CD14-positive monocyte (primary cell): ENCODE measurements at regions not wholly inside any gene's neighbourhood (a gene's known extent, or its start where the extent isn't known, plus 50 kb on each side); places are given as distances from the start of the nearest gene placed in this dataset.
"Not testable (repeated sequence)": the region's sequence is repeated elsewhere in the genome, so short reads cannot be mapped to it uniquely, and the experiment has no call there.

Experiments used
- DNase-seq, 3 donors: peaks; one replicate each; pipeline ENCODE4 v3.0.0-alpha.2; 2011 to 2022
- H2AFZ ChIP-seq: 2 replicates; pipeline ENCODE4 v1.6.0; 2012; ENCODE audit warnings: mild to moderate bottlenecking, low read depth, low read length, inconsistent platforms; ENCODE audit not compliant: insufficient read depth, poor library complexity, severe bottlenecking
- H3K27ac ChIP-seq, 2 donors: 1 replicate in 1 of 2; 2 replicates in 1 of 2; pipeline ENCODE4 v1.5.1; 2012 to 2013; ENCODE audit warnings: low read length in 2 of 2, control low read depth in 1 of 2, inconsistent platforms in 1 of 2, low read depth in 1 of 2, mild to moderate bottlenecking in 1 of 2
- H3K27me3 ChIP-seq, 2 donors: one replicate each; pipeline versions ENCODE4 v1.6.0 to v1.6.1; 2011 to 2013; ENCODE audit warnings: low read length in 2 of 2; ENCODE audit not compliant: control insufficient read depth in 2 of 2, insufficient read depth in 2 of 2
- H3K36me3 ChIP-seq, 2 donors: replicated peaks in 1 of 2; 1 replicate in 1 of 2; 2 replicates in 1 of 2; pipeline versions ENCODE4 v1.5.1 to v1.6.1; 2012 to 2013; ENCODE audit warnings: low read length in 2 of 2, control low read depth in 1 of 2, inconsistent platforms in 1 of 2, mild to moderate bottlenecking in 1 of 2; ENCODE audit not compliant: insufficient read depth in 2 of 2, control insufficient read depth in 1 of 2
- H3K4me1 ChIP-seq, 2 donors: 1 replicate in 1 of 2; 2 replicates in 1 of 2; pipeline versions ENCODE4 v1.5.1 to v1.6.1; 2012 to 2013; ENCODE audit warnings: low read length in 2 of 2, control low read depth in 1 of 2, inconsistent platforms in 1 of 2, mild to moderate bottlenecking in 1 of 2, moderate library complexity in 1 of 2; ENCODE audit not compliant: insufficient read depth in 2 of 2, control insufficient read depth in 1 of 2
- H3K4me2 ChIP-seq: replicated peaks from 2 replicates; pipeline ENCODE3; 2012; ENCODE audit warnings: low read length, moderate library complexity, mild to moderate bottlenecking; ENCODE audit not compliant: poor library complexity, severe bottlenecking; ENCODE audit errors: extremely low read depth
- H3K4me3 ChIP-seq, 3 experiments: fragments of 200-600 bp in 1 of 3; sonication (generic) in 1 of 3; replicated peaks in 1 of 3; 1 replicate in 2 of 3; 2 replicates in 1 of 3; pipeline ENCODE4 v1.5.1; 2011 to 2013; ENCODE audit warnings: low read length in 3 of 3, mild to moderate bottlenecking in 3 of 3, control low read depth in 2 of 3, low read depth in 2 of 3, inconsistent platforms in 1 of 3, moderate library complexity in 1 of 3
- H3K79me2 ChIP-seq: 2 replicates; pipeline ENCODE4 v1.6.0; 2012; ENCODE audit warnings: mild to moderate bottlenecking, control low read depth, inconsistent platforms, low read length, moderate library complexity; ENCODE audit not compliant: insufficient read depth
- H3K9ac ChIP-seq: 2 replicates; pipeline ENCODE4 v1.6.0; 2017; ENCODE audit warnings: low read length, mild to moderate bottlenecking; ENCODE audit not compliant: insufficient read depth, poor library complexity, severe bottlenecking
- H3K9me3 ChIP-seq, 2 donors: replicated peaks in 1 of 2; 1 replicate in 1 of 2; 2 replicates in 1 of 2; pipeline versions ENCODE4 v1.5.1 to v1.6.1; 2012 to 2013; ENCODE audit warnings: low read length in 2 of 2, control low read depth in 1 of 2; ENCODE audit not compliant: control insufficient read depth in 1 of 2, insufficient read depth in 1 of 2
- H4K20me1 ChIP-seq: 2 replicates; pipeline ENCODE4 v1.6.0; 2012; ENCODE audit warnings: mild to moderate bottlenecking, low read length, control low read depth, moderate library complexity; ENCODE audit not compliant: insufficient read depth
- H3K27ac Mint-ChIP-seq, 7 donors: one replicate each; pipeline ENCODE4 v1.8.0; 2020; ENCODE audit warnings: mild to moderate bottlenecking in 7 of 7, mixed read lengths in 7 of 7, moderate library complexity in 6 of 7, inconsistent platforms in 2 of 7
- H3K27me3 Mint-ChIP-seq, 3 donors: one replicate each; pipeline ENCODE4 v1.8.0; 2021 to 2022; ENCODE audit warnings: low read depth in 3 of 3, mild to moderate bottlenecking in 3 of 3, mixed read lengths in 3 of 3, moderate library complexity in 3 of 3, inconsistent platforms in 1 of 3
- H3K36me3 Mint-ChIP-seq, 2 donors: one replicate each; pipeline ENCODE4 v1.8.0; 2020; ENCODE audit warnings: mixed read lengths in 2 of 2, inconsistent platforms in 1 of 2, mild to moderate bottlenecking in 1 of 2
- H3K4me1 Mint-ChIP-seq: one replicate; pipeline ENCODE4 v1.8.0; 2020; ENCODE audit warnings: mild to moderate bottlenecking, mixed read lengths
- H3K4me3 Mint-ChIP-seq, 2 donors: one replicate each; pipeline ENCODE4 v1.8.0; 2020; ENCODE audit warnings: mild to moderate bottlenecking in 2 of 2, mixed read lengths in 2 of 2, moderate library complexity in 1 of 2
- H3K9me3 Mint-ChIP-seq, 7 donors: one replicate each; pipeline ENCODE4 v1.8.0; 2020 to 2022; ENCODE audit warnings: mixed read lengths in 7 of 7, mild to moderate bottlenecking in 6 of 7, moderate library complexity in 6 of 7, inconsistent platforms in 2 of 7
- CTCF ChIP-seq: fragments of 200-600 bp; IDR thresholded peaks from one replicate; pipeline ENCODE4 v1.8.0; 2022; ENCODE audit warnings: antibody characterized with exemption, mild to moderate bottlenecking
- WGBS: methylation state at CpG from one replicate; pipeline ENCODE4 v1.1.5; 2013; ENCODE audit warnings: missing lambda C conversion rate; ENCODE audit not compliant: insufficient coverage; 5-methylcytosine and 5-hydroxymethylcytosine counted together
- intact Hi-C, 2 donors: fragments of 100-400 bp; cut with micrococcal nuclease; formaldehyde crosslinking; loops; one replicate each; pipeline versions ENCODE4 v1.15.0 to v1.15.1; 2023

DNA sequence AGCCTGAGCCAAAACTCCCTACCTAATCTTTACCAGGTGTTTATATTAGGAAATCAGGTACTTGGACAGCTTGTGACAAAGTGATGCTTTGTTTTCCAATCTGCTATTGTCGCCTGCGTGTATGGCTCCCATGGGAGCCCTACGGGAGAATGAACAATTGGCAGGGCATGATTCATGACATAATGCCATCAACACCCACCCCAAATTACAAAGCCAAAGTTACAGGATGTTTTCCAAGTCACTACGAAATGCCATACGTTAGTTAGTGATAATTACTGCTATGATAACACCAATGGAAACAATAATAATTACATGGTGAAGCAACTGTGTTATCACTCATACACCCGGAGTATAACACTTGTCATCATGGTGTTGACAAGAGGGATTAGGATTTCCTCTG is 226.4 kb downstream of the FAM181B start:
- H3K4me3 ChIP-seq, result no peak overlapping the region
- Mint-ChIP-seq H3K27ac (no peak overlapping the region), H3K4me1 (no peaks in the 10 kb centered on the region), H3K36me3 (no peaks in the 10 kb centered on the region), H3K4me3 (no peak overlapping the region), H3K9me3 (peaks cover 0 to 2% (median 0%) of the 10 kb centered on the region in 7 donors), H3K27me3 (peaks cover 0 to 7% (median 5%) of the 10 kb centered on the region in 3 donors)
- H3K9me3 ChIP-seq, result no peaks in the 10 kb centered on the region
- 100% methylated on average over 3 of the region's 6 CpGs for WGBS
- no peaks in the 10 kb centered on the region for H3K4me1 ChIP-seq
- H3K4me2 ChIP-seq, result no peak overlapping the region
- H3K79me2 ChIP-seq, result no peaks in the 10 kb centered on the region
- intact Hi-C loops, result no loop called here
- H3K36me3 ChIP-seq, result no peaks in the 10 kb centered on the region
- H4K20me1 ChIP-seq, result no peaks in the 10 kb centered on the region
- no peak overlapping the region for H3K9ac ChIP-seq
- no peak overlapping the region for H3K27ac ChIP-seq
- DNase-seq, result no peak
- H3K27me3 ChIP-seq, result no peaks in the 10 kb centered on the region
- no peak overlapping the region for H2AFZ ChIP-seq
- no peak for TF ChIP-seq CTCF

DNA sequence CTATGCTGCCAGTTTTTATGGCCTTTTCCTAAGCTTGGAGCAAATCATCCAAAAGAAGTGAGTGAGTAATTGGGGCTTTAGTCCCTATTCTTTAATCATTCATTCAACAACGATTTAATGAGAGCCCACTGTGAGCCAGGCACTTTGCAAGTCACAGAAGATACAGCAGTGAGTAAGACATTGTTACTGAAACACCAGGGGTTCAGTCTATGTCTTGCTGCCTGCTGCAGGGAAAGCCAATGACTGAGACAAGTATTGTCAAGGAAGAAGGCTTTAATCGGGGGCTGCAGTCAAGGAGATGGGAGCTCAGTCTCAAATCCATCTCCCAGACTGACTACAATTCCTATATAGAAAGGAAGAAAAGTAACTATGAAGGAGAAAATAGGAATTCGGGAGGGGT is 228.3 kb downstream of the FAM181B start:
- Mint-ChIP-seq H3K4me1 (no peaks in the 10 kb centered on the region), H3K36me3 (no peaks in the 10 kb centered on the region), H3K9me3 (peaks cover 0 to 7% (median 2%) of the 10 kb centered on the region in 7 donors), H3K27me3 (peaks cover 0 to 3% (median 1%) of the 10 kb centered on the region in 3 donors), H3K4me3 (no peak overlapping the region), H3K27ac (no peak overlapping the region)
- no peak overlapping the region for H3K4me2 ChIP-seq
- no peak overlapping the region for H3K9ac ChIP-seq
- no peaks in the 10 kb centered on the region for H4K20me1 ChIP-seq
- no peak overlapping the region for H2AFZ ChIP-seq
- no peaks in the 10 kb centered on the region for H3K79me2 ChIP-seq
- H3K4me1 ChIP-seq, result no peaks in the 10 kb centered on the region
- no peaks in the 10 kb centered on the region for H3K36me3 ChIP-seq
- no peaks in the 10 kb centered on the region for H3K27me3 ChIP-seq
- no peaks in the 10 kb centered on the region for H3K9me3 ChIP-seq
- DNase-seq, result no peak
- H3K27ac ChIP-seq, result no peak overlapping the region
- 31% methylated on average over 2 of the region's 3 CpGs for WGBS
- no peak overlapping the region for H3K4me3 ChIP-seq
- intact Hi-C loops, result no loop called here
- no peak for TF ChIP-seq CTCF

GRCh38 chr11:82501174-82501573 is 232.5 kb downstream of the FAM181B start:
- H3K27ac Mint-ChIP-seq, H3K9me3 ChIP-seq, H3K4me1 ChIP-seq, H3K27me3 ChIP-seq, H4K20me1 ChIP-seq, H3K4me3 ChIP-seq, H3K27ac ChIP-seq, H3K4me2 ChIP-seq, intact Hi-C loops, H3K36me3 ChIP-seq, H3K9me3 Mint-ChIP-seq, H3K36me3 Mint-ChIP-seq, H3K4me1 Mint-ChIP-seq, H2AFZ ChIP-seq, DNase-seq, H3K27me3 Mint-ChIP-seq, H3K79me2 ChIP-seq, H3K9ac ChIP-seq, H3K4me3 Mint-ChIP-seq: not testable (repeated sequence)
- 97% methylated on average over 23 of the region's 26 CpGs for WGBS
